ENCODE measurements at regions not wholly inside any gene's neighbourhood (a gene's known extent, or its start where the extent isn't known, plus 50 kb on each side); places are given as distances from the start of the nearest gene placed in this dataset.

DNA sequence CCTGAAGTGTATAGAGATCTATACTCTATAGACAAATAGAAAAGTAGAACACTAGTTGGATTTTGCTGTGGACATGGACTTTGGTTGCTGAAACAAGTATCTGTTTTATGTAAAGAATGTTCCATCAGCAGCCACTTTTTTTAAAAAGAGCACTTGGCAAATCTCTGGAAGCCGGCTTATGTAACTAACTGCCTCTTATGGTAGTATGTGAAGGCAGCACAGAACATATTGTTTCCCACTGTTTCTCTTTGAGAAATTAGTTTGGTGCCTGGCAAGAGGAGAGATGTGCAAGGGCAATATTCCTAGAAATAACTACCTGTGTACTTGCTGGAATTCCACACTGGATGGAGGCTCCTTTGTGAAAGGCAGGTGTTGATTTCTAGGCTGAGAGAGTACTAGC lies 242.3 kb upstream of the PREP start:
- Histone ChIP-seq H3K4me3 (ENCODE audit: low read depth, low read length, poor library complexity, severe bottlenecking) (no peak overlapping the region), H3K79me2 (ENCODE audit: insufficient read depth, low read depth, low read length) (no peaks in the 10 kb centered on the region), H3K36me3 (ENCODE audit: insufficient read depth, low read length) (no peaks in the 10 kb centered on the region), H3K9me2 (ENCODE audit: insufficient read depth, low read length) (no peaks in the 10 kb centered on the region), H3K9me3 (ENCODE audit: low read length) (no peaks in the 10 kb centered on the region), H3K4me1 (ENCODE audit: insufficient read depth, low read length, poor library complexity, severe bottlenecking) (no peaks in the 10 kb centered on the region), H4K20me1 (ENCODE audit: insufficient read depth, low read length) (no peaks in the 10 kb centered on the region), H3K4me2 (ENCODE audit: low read length) (no peak overlapping the region), H2AFZ (ENCODE audit: low read length) (no peak overlapping the region; the same call in 1 of the 2 replicates), H3K27ac (ENCODE audit: low read depth, low read length, poor library complexity, severe bottlenecking) (no peak overlapping the region)
- BruUV-seq (replicated peaks): no TSS peak
- intact Hi-C loops (cut with micrococcal nuclease; ENCODE audit: unreplicated experiment): no loop called here
- CTCF ChIA-PET (ENCODE audit: unreplicated experiment): no interaction called here
- POLR2A ChIA-PET: interaction anchor here (0.6 kb wide), 1 partner anchor 157 kb away, joined by 3 read pairs; no protein-coding TSS in a partner anchor
- TF ChIP-seq, protein P1, sequence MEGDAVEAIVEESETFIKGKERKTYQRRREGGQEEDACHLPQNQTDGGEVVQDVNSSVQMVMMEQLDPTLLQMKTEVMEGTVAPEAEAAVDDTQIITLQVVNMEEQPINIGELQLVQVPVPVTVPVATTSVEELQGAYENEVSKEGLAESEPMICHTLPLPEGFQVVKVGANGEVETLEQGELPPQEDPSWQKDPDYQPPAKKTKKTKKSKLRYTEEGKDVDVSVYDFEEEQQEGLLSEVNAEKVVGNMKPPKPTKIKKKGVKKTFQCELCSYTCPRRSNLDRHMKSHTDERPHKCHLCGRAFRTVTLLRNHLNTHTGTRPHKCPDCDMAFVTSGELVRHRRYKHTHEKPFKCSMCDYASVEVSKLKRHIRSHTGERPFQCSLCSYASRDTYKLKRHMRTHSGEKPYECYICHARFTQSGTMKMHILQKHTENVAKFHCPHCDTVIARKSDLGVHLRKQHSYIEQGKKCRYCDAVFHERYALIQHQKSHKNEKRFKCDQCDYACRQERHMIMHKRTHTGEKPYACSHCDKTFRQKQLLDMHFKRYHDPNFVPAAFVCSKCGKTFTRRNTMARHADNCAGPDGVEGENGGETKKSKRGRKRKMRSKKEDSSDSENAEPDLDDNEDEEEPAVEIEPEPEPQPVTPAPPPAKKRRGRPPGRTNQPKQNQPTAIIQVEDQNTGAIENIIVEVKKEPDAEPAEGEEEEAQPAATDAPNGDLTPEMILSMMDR (conservative IDR thresholded peaks at IDR 0.05; ENCODE audit: low read length): no peak
- no peak for TF ChIP-seq EZH2phosphoT487 (IDR thresholded peaks at IDR 0.05; ENCODE audit: borderline replicate concordance, low read depth, low read length)
- DNase-seq (ENCODE audit: low spot score): no peak

- TF ChIP-seq, protein P1 (conservative IDR thresholded peaks at IDR 0.05; ENCODE audit: low read length): no peak
- no peak for TF ChIP-seq EZH2phosphoT487 (IDR thresholded peaks at IDR 0.05; ENCODE audit: borderline replicate concordance, low read depth, low read length)
- intact Hi-C loops (cut with micrococcal nuclease; ENCODE audit: unreplicated experiment): no loop called here
- H3K4me1 ChIP-seq (ENCODE audit: insufficient read depth, low read length, poor library complexity, severe bottlenecking): no peaks in the 10 kb centered on the region
- no peaks in the 10 kb centered on the region for H3K79me2 ChIP-seq (ENCODE audit: insufficient read depth, low read depth, low read length)
- no peak overlapping the region for H3K4me3 ChIP-seq (ENCODE audit: low read depth, low read length, poor library complexity, severe bottlenecking)
- POLR2A ChIA-PET: no interaction called here
- no peaks in the 10 kb centered on the region for H3K36me3 ChIP-seq (ENCODE audit: insufficient read depth, low read length)
- H3K9me2 ChIP-seq (ENCODE audit: insufficient read depth, low read length): no peaks in the 10 kb centered on the region
- no peak for DNase-seq (ENCODE audit: low spot score)
- H2AFZ ChIP-seq (ENCODE audit: low read length): peak overlapping the region; percentile 31; the same call in 1 of the 2 replicates
- H3K9me3 ChIP-seq (ENCODE audit: low read length): no peaks in the 10 kb centered on the region
- H3K27ac ChIP-seq (ENCODE audit: low read depth, low read length, poor library complexity, severe bottlenecking): no peak overlapping the region
- CTCF ChIA-PET (ENCODE audit: unreplicated experiment): no interaction called here
- H4K20me1 ChIP-seq (ENCODE audit: insufficient read depth, low read length): no peaks in the 10 kb centered on the region
- no peak overlapping the region for H3K4me2 ChIP-seq (ENCODE audit: low read length)
- BruUV-seq (replicated peaks): no TSS peak
Observed at GRCh38 chr6:105644691-105645090, 241.8 kb upstream of the PREP start.

DNA sequence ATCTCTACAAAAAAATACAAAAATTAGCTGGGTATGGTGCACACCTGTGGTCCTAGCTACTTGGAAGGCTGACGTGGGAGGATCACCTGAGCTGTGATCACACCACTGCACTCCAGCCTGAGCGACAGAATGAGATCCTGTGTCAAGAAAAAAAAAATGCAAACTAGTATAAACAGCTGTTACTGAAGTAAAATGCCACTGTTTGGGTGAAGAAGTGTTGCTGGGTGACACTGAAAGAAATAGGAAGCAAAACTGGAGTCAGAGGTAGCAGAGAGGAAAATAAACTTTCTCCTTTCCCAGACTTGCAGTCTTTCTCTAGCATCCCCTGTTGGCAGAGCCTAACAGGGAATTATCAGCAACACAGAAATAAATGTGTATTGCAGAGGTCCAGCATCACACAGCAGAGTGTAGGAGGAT lies 241.2 kb upstream of the PREP start:
- H3K79me2 ChIP-seq (ENCODE audit: insufficient read depth, low read depth, low read length): no peaks in the 10 kb centered on the region
- H3K4me3 ChIP-seq (ENCODE audit: low read depth, low read length, poor library complexity, severe bottlenecking): no peak overlapping the region
- BruUV-seq (replicated peaks): no TSS peak
- H3K9me3 ChIP-seq (ENCODE audit: low read length): no peaks in the 10 kb centered on the region
- H3K4me2 ChIP-seq (ENCODE audit: low read length): no peak overlapping the region
- H3K9me2 ChIP-seq (ENCODE audit: insufficient read depth, low read length): no peaks in the 10 kb centered on the region
- CTCF ChIA-PET (ENCODE audit: unreplicated experiment): no interaction called here
- POLR2A ChIA-PET: no interaction called here
- H3K36me3 ChIP-seq (ENCODE audit: insufficient read depth, low read length): no peaks in the 10 kb centered on the region
- peak overlapping the region; percentile 31; the same call in 1 of the 2 replicates for H2AFZ ChIP-seq (ENCODE audit: low read length)
- H4K20me1 ChIP-seq (ENCODE audit: insufficient read depth, low read length): no peaks in the 10 kb centered on the region
- no peak for TF ChIP-seq EZH2phosphoT487 (IDR thresholded peaks at IDR 0.05; ENCODE audit: borderline replicate concordance, low read depth, low read length)
- TF ChIP-seq, protein P1 (conservative IDR thresholded peaks at IDR 0.05; ENCODE audit: low read length): no peak
- no peak for DNase-seq (ENCODE audit: low spot score)
- H3K27ac ChIP-seq (ENCODE audit: low read depth, low read length, poor library complexity, severe bottlenecking): no peak overlapping the region
- intact Hi-C loops (cut with micrococcal nuclease; ENCODE audit: unreplicated experiment): no loop called here
- H3K4me1 ChIP-seq (ENCODE audit: insufficient read depth, low read length, poor library complexity, severe bottlenecking): no peaks in the 10 kb centered on the region

Measured in OCI-LY7 (cell line).